AG09309 (cell line): ENCODE measurements at regions not wholly inside any gene's neighbourhood (a gene's known extent, or its start where the extent isn't known, plus 50 kb on each side); places are given as distances from the start of the nearest gene placed in this dataset.
A peak's percentile ranks its signal among the peaks of the same experiment; 100 is the strongest.

ENCODE experiments used
- DNase-seq: peaks from one replicate; pipeline ENCODE4 v3.0.0-alpha.2; 2010; ENCODE audit warnings: low read depth
- H3K4me3 ChIP-seq: 2 replicates; pipeline ENCODE4 v1.5.1; 2011; ENCODE audit warnings: mild to moderate bottlenecking, low read depth, low read length, moderate library complexity; ENCODE audit not compliant: control insufficient read depth
- TF ChIP-seq, protein P1 (sequence below): IDR thresholded peaks from 2 replicates; pipeline ENCODE4 v1.5.1; 2011; ENCODE audit warnings: mild to moderate bottlenecking, low read depth, low read length, inconsistent platforms; ENCODE audit not compliant: insufficient read depth, control insufficient read depth; ENCODE audit errors: missing control alignments

DNA sequence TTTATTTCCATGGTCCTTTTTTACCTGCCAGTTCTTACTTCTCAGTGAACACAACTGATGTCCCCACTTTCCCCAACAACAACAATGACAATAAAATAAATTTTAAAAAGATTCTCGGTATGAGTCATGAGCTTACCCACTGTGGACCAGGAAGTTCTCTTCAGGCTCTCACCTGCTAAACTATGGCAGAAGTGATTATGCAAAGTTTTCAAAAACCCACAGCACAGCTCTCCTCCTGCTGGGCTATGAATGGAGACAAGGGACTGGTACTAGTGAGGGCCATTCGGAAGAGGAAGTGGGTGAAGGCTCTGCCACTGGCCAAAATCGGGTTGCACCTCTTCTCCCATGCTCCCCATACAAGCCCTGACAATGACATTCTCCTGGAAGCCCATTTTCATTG lies 429.4 kb downstream of the PIK3R1 start:
- TF ChIP-seq, protein P1, sequence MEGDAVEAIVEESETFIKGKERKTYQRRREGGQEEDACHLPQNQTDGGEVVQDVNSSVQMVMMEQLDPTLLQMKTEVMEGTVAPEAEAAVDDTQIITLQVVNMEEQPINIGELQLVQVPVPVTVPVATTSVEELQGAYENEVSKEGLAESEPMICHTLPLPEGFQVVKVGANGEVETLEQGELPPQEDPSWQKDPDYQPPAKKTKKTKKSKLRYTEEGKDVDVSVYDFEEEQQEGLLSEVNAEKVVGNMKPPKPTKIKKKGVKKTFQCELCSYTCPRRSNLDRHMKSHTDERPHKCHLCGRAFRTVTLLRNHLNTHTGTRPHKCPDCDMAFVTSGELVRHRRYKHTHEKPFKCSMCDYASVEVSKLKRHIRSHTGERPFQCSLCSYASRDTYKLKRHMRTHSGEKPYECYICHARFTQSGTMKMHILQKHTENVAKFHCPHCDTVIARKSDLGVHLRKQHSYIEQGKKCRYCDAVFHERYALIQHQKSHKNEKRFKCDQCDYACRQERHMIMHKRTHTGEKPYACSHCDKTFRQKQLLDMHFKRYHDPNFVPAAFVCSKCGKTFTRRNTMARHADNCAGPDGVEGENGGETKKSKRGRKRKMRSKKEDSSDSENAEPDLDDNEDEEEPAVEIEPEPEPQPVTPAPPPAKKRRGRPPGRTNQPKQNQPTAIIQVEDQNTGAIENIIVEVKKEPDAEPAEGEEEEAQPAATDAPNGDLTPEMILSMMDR = no peak
- DNase-seq = no peak
- no peak overlapping the region for H3K4me3 ChIP-seq

DNA sequence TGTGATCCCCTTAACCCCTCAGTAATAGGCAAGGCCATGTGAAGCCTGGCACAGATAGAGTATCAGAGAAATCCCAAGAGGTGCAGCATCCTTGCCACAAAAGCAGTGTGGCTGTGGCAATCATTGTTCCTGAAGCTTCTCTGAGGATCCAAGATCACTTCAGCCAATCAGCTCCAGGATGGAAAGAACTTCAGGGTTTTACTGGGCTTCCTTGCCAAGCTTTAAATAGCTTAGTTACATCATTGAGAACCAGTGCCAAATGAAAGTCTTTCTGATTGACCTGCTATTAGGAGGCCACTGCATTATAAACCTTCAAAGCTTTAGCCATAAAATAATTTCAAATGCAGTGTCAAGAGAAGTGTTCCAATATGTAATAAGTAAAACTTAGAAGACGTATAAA lies 430.6 kb downstream of the PIK3R1 start:
- TF ChIP-seq, protein P1 = no peak
- H3K4me3 ChIP-seq = no peak overlapping the region
- DNase-seq = peak; percentile 21

DNA sequence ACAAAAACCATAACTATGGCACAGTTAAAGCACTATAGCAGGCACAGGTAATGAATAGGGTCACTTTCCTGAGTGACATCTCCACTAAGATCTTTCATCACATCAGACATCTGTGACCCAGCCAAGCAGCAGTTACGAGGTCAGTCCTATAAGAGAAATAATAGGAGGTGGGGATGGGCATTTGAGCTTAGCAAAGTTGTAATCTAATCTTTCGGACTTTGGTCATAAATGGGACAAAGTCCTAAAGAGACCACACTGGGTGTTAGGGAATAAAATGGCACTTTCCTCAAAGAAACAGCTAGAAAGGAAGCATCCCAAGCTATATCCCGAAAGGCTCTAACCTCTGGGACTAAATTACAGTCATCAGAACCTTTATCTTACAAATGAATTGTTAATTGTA lies 432.2 kb downstream of the PIK3R1 start:
- H3K4me3 ChIP-seq = no peak overlapping the region
- no peak for DNase-seq
- TF ChIP-seq, protein P1 = no peak

DNA sequence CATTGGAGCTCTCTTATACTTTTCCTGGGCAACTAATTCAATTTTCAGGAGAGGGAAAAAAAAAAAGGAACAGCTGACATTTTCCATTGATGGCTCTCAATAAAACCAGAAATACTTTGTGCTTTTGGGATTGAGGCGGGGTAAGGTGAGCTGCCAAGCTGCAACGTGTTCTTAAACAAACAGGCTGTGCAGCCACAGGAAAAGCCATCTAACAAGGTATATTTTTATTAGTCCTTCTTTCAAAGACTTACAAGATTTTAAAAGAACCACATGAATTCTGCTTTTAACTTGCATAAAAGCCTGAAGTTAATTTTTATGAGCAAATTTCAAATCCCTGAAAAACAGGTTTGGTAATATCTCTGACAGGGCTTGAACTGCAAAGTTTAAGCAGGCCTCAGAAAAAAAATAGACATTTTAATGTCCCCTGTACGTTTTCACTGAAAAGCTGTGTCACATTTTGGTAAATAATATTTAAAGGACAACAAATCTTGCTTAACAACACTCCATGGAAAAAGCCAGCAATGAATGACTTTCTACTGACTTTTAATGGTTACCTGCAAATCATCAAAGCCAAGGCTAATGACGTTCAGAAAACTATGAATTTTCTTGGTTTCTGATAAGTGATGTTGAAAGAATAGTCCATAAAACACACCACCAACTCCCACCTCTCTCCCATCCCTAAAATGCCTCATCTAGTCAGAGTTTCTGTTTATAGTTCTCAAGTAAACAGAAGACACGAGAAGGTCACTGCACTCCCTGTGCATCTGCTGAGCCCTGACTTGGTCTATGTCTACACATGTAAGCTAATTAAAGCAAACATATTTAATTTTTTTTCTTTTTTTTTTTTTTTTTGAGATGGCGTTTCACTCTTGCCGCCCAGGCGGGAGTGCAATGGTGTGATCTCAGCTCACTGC lies 433.6 kb downstream of the PIK3R1 start:
- DNase-seq = no peak
- TF ChIP-seq, protein P1 = no peak
- no peak overlapping the region for H3K4me3 ChIP-seq

DNA sequence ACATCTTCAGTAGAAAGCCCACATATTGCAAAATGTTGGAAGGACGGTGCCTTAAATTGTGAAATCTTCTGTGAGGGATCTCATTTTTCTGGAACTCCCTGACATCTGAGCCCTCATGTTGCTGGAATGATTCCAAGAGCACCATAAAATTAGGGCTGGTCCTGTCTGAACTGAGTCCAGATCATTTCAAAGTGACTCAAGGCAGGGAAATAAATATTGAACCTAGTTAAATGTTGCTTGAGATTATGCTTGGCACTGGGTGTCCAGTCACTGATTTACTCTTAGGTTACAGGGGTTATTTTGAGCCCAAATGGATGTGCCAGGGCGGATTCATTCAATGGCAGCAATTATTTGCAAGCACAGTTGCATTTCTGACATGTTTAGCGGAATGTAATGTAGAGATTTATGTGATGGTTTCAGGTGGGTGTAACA lies 437.0 kb downstream of the PIK3R1 start:
- TF ChIP-seq, protein P1 = no peak
- peak; percentile 83 for DNase-seq
- no peak overlapping the region for H3K4me3 ChIP-seq

DNA sequence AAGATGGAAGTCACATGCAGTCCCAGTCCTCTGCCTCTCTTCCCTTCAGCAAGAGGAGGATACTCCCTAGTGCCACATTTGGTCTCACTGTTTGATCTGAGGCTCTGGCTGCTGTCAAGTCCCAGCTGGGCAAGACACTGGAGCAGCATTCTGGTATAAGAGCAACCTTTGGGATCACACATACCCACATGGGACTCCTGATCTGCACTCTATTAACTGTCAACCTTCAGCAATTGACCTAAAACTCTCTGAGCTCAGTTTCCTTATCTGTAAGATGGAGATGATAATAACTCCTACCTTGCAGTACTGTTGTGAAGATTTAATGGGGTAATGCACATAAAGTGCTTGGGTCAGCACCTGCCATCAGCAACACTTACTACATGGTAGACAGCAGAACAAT lies 437.9 kb downstream of the PIK3R1 start:
- DNase-seq = no peak
- TF ChIP-seq, protein P1 = no peak
- no peak overlapping the region for H3K4me3 ChIP-seq
